Esophagus squamous epithelium (tissue), 4 donors: ENCODE measurements at regions not wholly inside any gene's neighbourhood (a gene's known extent, or its start where the extent isn't known, plus 50 kb on each side); places are given as distances from the start of the nearest gene placed in this dataset.

Experiments
- POLR2A ChIP-seq, 4 donors: fragments of 450-650 bp; IDR thresholded peaks; one replicate each; pipeline ENCODE4 v1.6.1; 2017; ENCODE audit warnings: antibody characterized with exemption in 4 of 4, mild to moderate bottlenecking in 4 of 4, moderate library complexity in 3 of 4
- TF ChIP-seq, protein P1 (sequence below), 6 experiments: fragments of 450-650 bp in 4 of 6; fragments of 200-600 bp in 2 of 6; sonication (generic) in 2 of 6; IDR thresholded peaks; one replicate each; pipeline ENCODE4 v1.5.1; 2016 to 2019; ENCODE audit warnings: antibody characterized with exemption in 6 of 6, mild to moderate bottlenecking in 4 of 6, moderate library complexity in 4 of 6

- TF ChIP-seq, protein P1, sequence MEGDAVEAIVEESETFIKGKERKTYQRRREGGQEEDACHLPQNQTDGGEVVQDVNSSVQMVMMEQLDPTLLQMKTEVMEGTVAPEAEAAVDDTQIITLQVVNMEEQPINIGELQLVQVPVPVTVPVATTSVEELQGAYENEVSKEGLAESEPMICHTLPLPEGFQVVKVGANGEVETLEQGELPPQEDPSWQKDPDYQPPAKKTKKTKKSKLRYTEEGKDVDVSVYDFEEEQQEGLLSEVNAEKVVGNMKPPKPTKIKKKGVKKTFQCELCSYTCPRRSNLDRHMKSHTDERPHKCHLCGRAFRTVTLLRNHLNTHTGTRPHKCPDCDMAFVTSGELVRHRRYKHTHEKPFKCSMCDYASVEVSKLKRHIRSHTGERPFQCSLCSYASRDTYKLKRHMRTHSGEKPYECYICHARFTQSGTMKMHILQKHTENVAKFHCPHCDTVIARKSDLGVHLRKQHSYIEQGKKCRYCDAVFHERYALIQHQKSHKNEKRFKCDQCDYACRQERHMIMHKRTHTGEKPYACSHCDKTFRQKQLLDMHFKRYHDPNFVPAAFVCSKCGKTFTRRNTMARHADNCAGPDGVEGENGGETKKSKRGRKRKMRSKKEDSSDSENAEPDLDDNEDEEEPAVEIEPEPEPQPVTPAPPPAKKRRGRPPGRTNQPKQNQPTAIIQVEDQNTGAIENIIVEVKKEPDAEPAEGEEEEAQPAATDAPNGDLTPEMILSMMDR (IDR thresholded peaks at IDR 0.05), result no peak
- no peak for TF ChIP-seq POLR2A (IDR thresholded peaks at IDR 0.05)
Observed at GRCh38 chr11:91005458-91005857, 782.6 kb upstream of the CHORDC1 start.
